ENCODE measurements at regions not wholly inside any gene's neighbourhood (a gene's known extent, or its start where the extent isn't known, plus 50 kb on each side); places are given as distances from the start of the nearest gene placed in this dataset.

- H3K4me1 ChIP-seq = peaks cover 0 to 25% (median 20%) of the 10 kb centered on the region in 4 donors
- no peak for DNase-seq (ENCODE audit: extremely low spot score)
- H3K9me3 ChIP-seq = peaks cover 0 to 6% (median 2%) of the 10 kb centered on the region in 4 donors
- intact Hi-C loops (cut with DNase I) = no loop called here
- H3K36me3 ChIP-seq = no peaks in the 10 kb centered on the region
- no peak overlapping the region for H3K4me3 ChIP-seq
- no peaks in the 10 kb centered on the region for H3K27me3 ChIP-seq
- WGBS = 52% methylated on average over 3 of the region's 3 CpGs
- no peak for TF ChIP-seq POLR2A (IDR thresholded peaks at IDR 0.05; ENCODE audit: low read depth)
- TF ChIP-seq POLR2AphosphoS5 (IDR thresholded peaks at IDR 0.05) = no peak
- TF ChIP-seq CTCF (IDR thresholded peaks at IDR 0.05) = no peak
- no peak for TF ChIP-seq EP300 (IDR thresholded peaks at IDR 0.05)
- H3K27ac ChIP-seq (replicated peaks in 1 of 4) = peak overlapping the region in 1 of 4 donors; percentile 1
These were observed 404.2 kb downstream of the PLPP3 start for GRCh38 chr1:56175211-56175610.

- DNase-seq (ENCODE audit: extremely low spot score) = no peak
- no peaks in the 10 kb centered on the region for H3K36me3 ChIP-seq
- no peak overlapping the region for H3K27ac ChIP-seq (replicated peaks in 1 of 4)
- intact Hi-C loops (cut with DNase I) = no loop called here
- 76% methylated on average over 1 of the region's 1 CpG for WGBS
- H3K4me1 ChIP-seq = peaks cover 0 to 29% (median 22%) of the 10 kb centered on the region in 4 donors
- peaks cover 0 to 6% (median 2%) of the 10 kb centered on the region in 4 donors for H3K9me3 ChIP-seq
- no peaks in the 10 kb centered on the region for H3K27me3 ChIP-seq
- no peak for TF ChIP-seq CTCF (IDR thresholded peaks at IDR 0.05)
- TF ChIP-seq POLR2AphosphoS5 (IDR thresholded peaks at IDR 0.05) = no peak
- TF ChIP-seq EP300 (IDR thresholded peaks at IDR 0.05) = no peak
- TF ChIP-seq POLR2A (IDR thresholded peaks at IDR 0.05; ENCODE audit: low read depth) = no peak
- H3K4me3 ChIP-seq = no peak overlapping the region
These were observed 405.0 kb downstream of the PLPP3 start for GRCh38 chr1:56174176-56174885.

GRCh38 chr1:56173736-56174135 is 405.6 kb downstream of the PLPP3 start:
- intact Hi-C loops (cut with DNase I) = no loop called here
- no peak overlapping the region for H3K4me3 ChIP-seq
- WGBS = 44% methylated on average over 1 of the region's 1 CpG

GRCh38 chr1:56171670-56172069 is 407.7 kb downstream of the PLPP3 start:
- peaks cover 0 to 30% (median 23%) of the 10 kb centered on the region in 4 donors for H3K4me1 ChIP-seq
- DNase-seq (ENCODE audit: extremely low spot score) = no peak
- WGBS = 95% methylated on average over 1 of the region's 1 CpG
- no peak overlapping the region for H3K4me3 ChIP-seq
- intact Hi-C loops (cut with DNase I) = no loop called here
- H3K27ac ChIP-seq (replicated peaks in 1 of 4) = no peak overlapping the region
- no peak for TF ChIP-seq POLR2AphosphoS5 (IDR thresholded peaks at IDR 0.05)
- TF ChIP-seq POLR2A (IDR thresholded peaks at IDR 0.05; ENCODE audit: low read depth) = no peak
- no peak for TF ChIP-seq CTCF (IDR thresholded peaks at IDR 0.05)
- no peak for TF ChIP-seq EP300 (IDR thresholded peaks at IDR 0.05)
- H3K9me3 ChIP-seq = peaks cover 0 to 6% (median 2%) of the 10 kb centered on the region in 4 donors
- H3K27me3 ChIP-seq = no peaks in the 10 kb centered on the region
- no peaks in the 10 kb centered on the region for H3K36me3 ChIP-seq

More at GRCh38 chr1:56173736-56174135, 405.6 kb downstream of the PLPP3 start:
- Histone ChIP-seq H3K9me3 (peaks cover 0 to 6% (median 2%) of the 10 kb centered on the region in 4 donors), H3K4me1 (peaks cover 0 to 30% (median 23%) of the 10 kb centered on the region in 4 donors), H3K36me3 (no peaks in the 10 kb centered on the region), H3K27me3 (no peaks in the 10 kb centered on the region), H3K27ac (replicated peaks in 1 of 4) (no peak overlapping the region)
- TF ChIP-seq POLR2AphosphoS5 (IDR thresholded peaks at IDR 0.05) (no peak), POLR2A (IDR thresholded peaks at IDR 0.05; ENCODE audit: low read depth) (no peak), EP300 (IDR thresholded peaks at IDR 0.05) (no peak), CTCF (IDR thresholded peaks at IDR 0.05) (no peak)
- no peak for DNase-seq (ENCODE audit: extremely low spot score)
